Naive thymus-derived CD8-positive, alpha-beta T cell (primary cell): ENCODE measurements at regions not wholly inside any gene's neighbourhood (a gene's known extent, or its start where the extent isn't known, plus 50 kb on each side); places are given as distances from the start of the nearest gene placed in this dataset.
"Not testable (repeated sequence)": the region's sequence is repeated elsewhere in the genome, so short reads cannot be mapped to it uniquely, and the experiment has no call there.

Experiments
- ATAC-seq, 2 donors: fragments of 150-1000 bp; cut with Tn5 transposase in 1 of 2; sonication (Bioruptor Pico), chemical (Tn5 transposase) in 1 of 2; 1 replicate in 1 of 2; 2 replicates in 1 of 2; pipeline ENCODE4 v1.10.0; 2021; ENCODE audit warnings: mild to moderate bottlenecking in 2 of 2, moderate library complexity in 2 of 2
- POLR2A ChIA-PET: fragments of 350-600 bp; sonication (Branson Sonifier 250); formaldehyde crosslinking; loops from one replicate; lab custom pipeline; 2021; ENCODE audit warnings: antibody characterized with exemption; lab: Charles Lee
- DNase-seq, 10 donors: peaks; one replicate each; pipeline versions ENCODE4 v3.0.0 to v3.0.0-alpha.2; 2020 to 2022
- H3K27ac Mint-ChIP-seq, 10 donors: one replicate each; pipeline ENCODE4 v1.8.0; 2020 to 2022; ENCODE audit warnings: mild to moderate bottlenecking in 10 of 10, mixed read lengths in 10 of 10, moderate library complexity in 4 of 10, inconsistent platforms in 1 of 10
- H3K27me3 Mint-ChIP-seq, 5 donors: one replicate each; pipeline ENCODE4 v1.8.0; 2021 to 2022; ENCODE audit warnings: mixed read lengths in 5 of 5
- H3K36me3 Mint-ChIP-seq, 3 donors: one replicate each; pipeline ENCODE4 v1.8.0; 2020 to 2022; ENCODE audit warnings: mixed read lengths in 3 of 3, mild to moderate bottlenecking in 2 of 3, inconsistent platforms in 1 of 3
- H3K4me1 Mint-ChIP-seq, 4 donors: one replicate each; pipeline ENCODE4 v1.8.0; 2021 to 2022; ENCODE audit warnings: mixed read lengths in 4 of 4
- H3K4me3 Mint-ChIP-seq, 10 donors: one replicate each; pipeline ENCODE4 v1.8.0; 2020 to 2022; ENCODE audit warnings: mild to moderate bottlenecking in 10 of 10, mixed read lengths in 10 of 10, moderate library complexity in 6 of 10, inconsistent platforms in 1 of 10
- H3K9me3 Mint-ChIP-seq, 9 donors: one replicate each; pipeline ENCODE4 v1.8.0; 2020 to 2022; ENCODE audit warnings: mixed read lengths in 9 of 9, mild to moderate bottlenecking in 3 of 9, inconsistent platforms in 1 of 9, moderate library complexity in 1 of 9

DNA sequence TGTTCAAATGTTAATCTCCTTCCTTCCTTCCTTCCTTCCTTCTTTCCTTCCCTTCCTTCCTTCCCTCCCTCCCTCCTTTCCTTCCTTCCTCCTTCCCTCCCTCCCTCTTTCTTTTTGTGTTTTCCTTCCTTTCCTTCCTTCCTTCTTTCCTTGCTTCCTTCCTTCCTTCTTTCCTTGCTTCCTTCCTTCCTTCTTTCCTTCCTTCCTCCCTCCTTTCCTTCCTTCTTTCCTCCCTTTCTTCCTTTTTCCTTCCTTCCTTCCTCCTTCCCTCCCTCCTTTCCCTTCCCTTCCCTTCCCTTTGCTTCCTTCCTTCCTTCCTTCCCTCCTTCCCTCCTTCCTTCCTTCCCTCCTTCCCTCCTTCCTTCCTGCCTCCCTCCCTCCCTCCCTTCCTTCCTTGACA lies 136.3 kb downstream of the SLC25A46 start:
- DNase-seq, H3K27me3 Mint-ChIP-seq, POLR2A ChIA-PET, H3K4me1 Mint-ChIP-seq, H3K27ac Mint-ChIP-seq, ATAC-seq, H3K36me3 Mint-ChIP-seq, H3K4me3 Mint-ChIP-seq, H3K9me3 Mint-ChIP-seq: not testable (repeated sequence)

DNA sequence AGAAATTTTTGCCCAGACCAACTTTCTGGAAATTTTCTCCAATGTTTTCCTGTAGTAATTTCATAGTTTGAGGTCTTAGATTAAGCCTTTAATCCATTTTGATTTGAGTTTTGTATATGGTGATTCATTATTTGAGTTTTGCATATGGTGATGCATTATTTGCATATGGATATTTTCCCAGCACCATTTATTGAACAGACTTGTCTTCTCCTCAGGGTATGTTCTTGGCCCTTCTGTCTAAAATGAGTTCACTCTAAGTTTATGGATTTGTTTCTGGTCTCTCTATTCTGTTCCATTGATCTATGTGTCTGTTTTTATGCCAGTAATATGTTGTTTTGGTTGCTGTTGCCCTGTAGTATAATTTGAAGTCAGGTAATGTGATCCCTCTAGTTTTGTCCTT lies 139.3 kb downstream of the SLC25A46 start:
- ATAC-seq (no peak), DNase-seq (no peak)
- Mint-ChIP-seq H3K27me3 (peaks cover 0 to 5% (median 0%) of the 10 kb centered on the region in 5 donors), H3K27ac (no peak overlapping the region), H3K4me1 (no peaks in the 10 kb centered on the region), H3K9me3 (peaks cover 0 to 3% (median 0%) of the 10 kb centered on the region in 9 donors), H3K36me3 (no peaks in the 10 kb centered on the region), H3K4me3 (no peak overlapping the region)
- POLR2A ChIA-PET, result no interaction called here

DNA sequence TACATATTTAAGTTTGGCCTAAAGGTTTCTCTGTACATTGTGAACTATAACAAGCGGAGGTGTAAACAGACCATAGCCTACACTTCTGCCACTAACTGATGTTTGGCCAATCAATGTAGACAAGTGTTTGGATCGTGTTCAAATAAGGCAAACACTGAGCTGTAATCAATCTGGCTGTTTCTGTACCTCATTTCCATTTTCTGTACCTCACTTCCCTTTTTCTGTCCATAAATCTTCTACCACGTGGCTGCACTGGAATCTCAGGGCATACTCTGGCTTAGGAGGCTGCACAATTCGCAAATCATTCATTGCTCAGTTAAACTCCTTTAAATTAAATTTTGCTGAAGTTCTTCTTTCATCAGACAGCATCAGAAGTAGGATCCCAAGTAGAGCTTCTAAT lies 140.9 kb downstream of the SLC25A46 start:
- POLR2A ChIA-PET, result no interaction called here
- peaks cover 0 to 3% (median 0%) of the 10 kb centered on the region in 9 donors for H3K9me3 Mint-ChIP-seq
- H3K27me3 Mint-ChIP-seq, result peaks cover 0 to 5% (median 0%) of the 10 kb centered on the region in 5 donors
- no peak overlapping the region for H3K4me3 Mint-ChIP-seq
- H3K36me3 Mint-ChIP-seq, result no peaks in the 10 kb centered on the region
- H3K27ac Mint-ChIP-seq, result no peak overlapping the region
- DNase-seq (no peak), ATAC-seq (no peak)
- H3K4me1 Mint-ChIP-seq, result no peaks in the 10 kb centered on the region

DNA sequence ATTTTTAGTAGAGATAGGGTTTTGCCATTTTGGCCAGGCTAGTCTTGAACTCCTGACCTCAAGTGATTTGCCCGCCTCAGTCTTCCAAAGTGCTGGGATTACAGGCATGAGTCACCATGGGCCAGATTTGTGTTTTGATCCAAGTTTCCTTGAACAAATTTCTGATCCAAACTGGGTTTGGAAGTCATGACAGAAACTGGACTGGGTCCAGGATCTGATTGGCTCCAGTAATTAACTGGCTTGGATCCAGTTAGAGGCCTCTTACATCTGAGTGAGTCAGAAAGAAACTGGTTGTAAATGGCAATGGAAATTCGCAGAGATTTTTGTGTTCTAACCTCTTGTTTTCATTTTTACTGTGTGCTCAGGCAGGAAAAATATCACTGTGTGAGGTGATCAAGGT lies 141.6 kb downstream of the SLC25A46 start:
- Mint-ChIP-seq H3K4me3 (no peak overlapping the region), H3K27me3 (peaks cover 0 to 5% (median 0%) of the 10 kb centered on the region in 5 donors), H3K36me3 (no peaks in the 10 kb centered on the region), H3K4me1 (no peaks in the 10 kb centered on the region), H3K9me3 (peaks cover 0 to 3% (median 0%) of the 10 kb centered on the region in 9 donors), H3K27ac (no peak overlapping the region)
- DNase-seq, result no peak
- POLR2A ChIA-PET, result no interaction called here
- ATAC-seq, result no peak

DNA sequence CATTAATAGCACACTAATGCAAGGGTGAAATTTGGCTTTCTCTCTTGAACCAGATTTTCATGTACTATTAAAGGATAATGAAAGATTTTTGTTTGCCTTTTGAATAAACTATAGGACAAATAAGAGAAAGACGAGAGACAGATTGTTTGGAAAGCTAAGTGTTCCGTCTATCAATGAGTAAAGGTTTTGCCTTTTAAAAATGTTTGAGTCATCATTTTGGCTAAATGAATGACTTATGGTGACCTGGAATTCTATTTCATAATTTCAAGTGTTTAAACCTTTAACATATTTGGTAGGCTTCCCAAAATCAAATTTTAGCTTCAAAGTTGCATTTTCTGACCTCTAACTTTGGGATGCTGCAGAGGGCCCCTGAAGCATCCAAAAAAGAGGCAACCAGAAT lies 145.2 kb downstream of the SLC25A46 start:
- DNase-seq (no peak), ATAC-seq (no peak)
- H3K4me3 Mint-ChIP-seq, result no peak overlapping the region
- no peaks in the 10 kb centered on the region for H3K4me1 Mint-ChIP-seq
- no peaks in the 10 kb centered on the region for H3K36me3 Mint-ChIP-seq
- no peak overlapping the region for H3K27ac Mint-ChIP-seq
- peaks cover 0 to 3% (median 0%) of the 10 kb centered on the region in 5 donors for H3K27me3 Mint-ChIP-seq
- H3K9me3 Mint-ChIP-seq, result peaks cover 4 to 17% (median 10%) of the 10 kb centered on the region in 9 donors
- POLR2A ChIA-PET, result no interaction called here

DNA sequence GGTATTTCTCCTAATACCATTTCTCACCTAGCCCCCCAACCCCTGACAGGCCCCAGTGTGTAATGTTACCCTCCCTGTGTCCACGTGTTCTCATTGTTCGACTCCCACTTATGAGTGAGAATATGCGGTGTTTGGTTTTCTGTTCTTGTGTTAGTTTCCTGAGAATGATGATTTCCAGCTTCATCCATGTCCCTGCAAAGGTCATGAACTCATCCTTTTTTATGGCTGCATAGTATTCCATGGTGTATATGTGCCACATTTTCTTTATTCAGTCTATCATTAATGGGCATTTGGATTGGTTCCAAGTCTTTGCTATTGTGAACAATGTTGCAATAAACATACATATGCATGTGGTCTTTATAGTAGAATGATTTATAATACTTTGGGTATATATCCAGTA lies 148.4 kb downstream of the SLC25A46 start:
- H3K27ac Mint-ChIP-seq, H3K4me3 Mint-ChIP-seq, H3K4me1 Mint-ChIP-seq, POLR2A ChIA-PET, ATAC-seq, H3K36me3 Mint-ChIP-seq, H3K27me3 Mint-ChIP-seq, DNase-seq: not testable (repeated sequence)
- H3K9me3 Mint-ChIP-seq, result peaks cover 7 to 49% (median 22%) of the 10 kb centered on the region in 9 donors

DNA sequence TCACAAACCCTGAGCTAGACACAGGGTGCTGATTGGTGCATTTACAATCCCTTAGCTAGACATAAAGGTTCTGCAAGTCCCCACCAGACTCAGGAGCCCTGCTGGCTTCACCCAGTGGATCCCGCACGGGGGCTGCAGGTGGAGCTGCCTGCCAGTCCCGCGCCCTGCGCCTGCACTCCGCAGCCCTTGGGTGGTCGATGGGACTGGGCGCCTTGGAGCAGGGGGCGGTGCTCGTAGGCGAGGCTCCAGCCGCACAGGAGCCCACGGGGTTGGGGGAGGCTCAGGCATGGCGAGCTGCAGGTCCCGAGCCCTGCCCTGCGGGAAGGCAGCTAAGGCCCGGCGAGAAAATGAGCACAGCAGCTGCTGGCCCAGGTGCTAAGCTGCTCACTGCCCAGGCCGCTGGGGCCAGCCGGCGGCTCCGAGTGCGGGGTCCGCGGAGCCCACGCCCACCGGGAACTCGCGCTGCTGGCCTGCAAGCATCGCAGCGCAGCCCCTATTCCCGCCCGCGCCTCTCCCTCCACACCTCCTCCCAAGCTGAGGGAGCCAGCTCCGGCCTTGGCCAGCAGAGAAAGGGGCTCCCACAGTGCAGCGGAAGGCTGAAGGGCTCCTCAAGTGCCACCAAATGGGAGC lies 155.2 kb downstream of the SLC25A46 start:
- POLR2A ChIA-PET, H3K4me3 Mint-ChIP-seq, ATAC-seq, H3K4me1 Mint-ChIP-seq, DNase-seq, H3K27ac Mint-ChIP-seq, H3K36me3 Mint-ChIP-seq: not testable (repeated sequence)
- peaks cover 3 to 40% (median 15%) of the 10 kb centered on the region in 9 donors for H3K9me3 Mint-ChIP-seq
- peaks cover 5 to 17% (median 10%) of the 10 kb centered on the region in 5 donors for H3K27me3 Mint-ChIP-seq

DNA sequence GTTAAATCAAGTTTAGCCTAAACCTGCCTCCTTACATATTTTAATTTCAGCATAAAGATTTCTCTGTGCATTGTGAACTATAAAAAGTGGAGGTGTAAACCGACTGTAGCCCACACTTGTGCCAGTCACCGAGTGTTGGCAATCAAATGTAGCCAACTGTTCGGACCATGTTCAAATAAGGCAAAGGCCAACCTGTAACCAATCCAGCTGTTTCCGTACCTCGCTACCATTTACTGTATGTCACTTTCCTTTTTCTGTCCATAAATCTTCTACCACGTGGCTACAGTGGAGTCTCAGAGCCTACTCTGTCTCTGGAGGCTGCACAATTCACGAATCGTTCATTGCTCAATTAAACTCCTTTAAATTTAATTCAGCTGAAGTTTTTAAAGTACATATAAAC lies 156.0 kb downstream of the SLC25A46 start:
- Mint-ChIP-seq H3K4me3 (no peak overlapping the region), H3K4me1 (no peaks in the 10 kb centered on the region), H3K9me3 (peaks cover 3 to 31% (median 12%) of the 10 kb centered on the region in 9 donors), H3K27me3 (peaks cover 5 to 17% (median 10%) of the 10 kb centered on the region in 5 donors), H3K36me3 (peaks cover 0 to 6% (median 0%) of the 10 kb centered on the region in 3 donors), H3K27ac (no peak overlapping the region)
- ATAC-seq, result no peak
- DNase-seq, result no peak
- POLR2A ChIA-PET, result no interaction called here

DNA sequence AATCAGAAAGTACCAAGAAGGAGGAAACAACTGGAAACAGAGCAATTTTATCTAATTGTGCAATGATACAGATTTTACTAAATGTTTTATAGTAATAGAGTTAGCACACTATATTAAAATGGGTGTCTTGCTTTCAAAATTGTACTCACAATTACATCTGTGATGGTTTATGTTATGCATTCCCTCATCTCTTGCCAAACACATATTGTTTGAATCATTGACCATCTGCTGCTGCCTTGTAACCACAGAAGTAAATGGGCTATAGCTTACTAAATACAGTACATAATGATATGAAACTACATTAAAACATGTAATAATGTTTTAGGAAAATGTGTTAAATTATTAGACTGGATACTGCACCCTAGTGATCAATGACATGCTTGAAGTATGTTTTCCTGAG lies 158.1 kb downstream of the SLC25A46 start:
- Mint-ChIP-seq H3K27ac (no peak overlapping the region), H3K4me3 (no peak overlapping the region), H3K4me1 (no peaks in the 10 kb centered on the region), H3K9me3 (peaks cover 0 to 10% (median 0%) of the 10 kb centered on the region in 9 donors), H3K27me3 (peaks cover 3 to 17% (median 8%) of the 10 kb centered on the region in 5 donors), H3K36me3 (no peaks in the 10 kb centered on the region)
- no peak for ATAC-seq
- no peak for DNase-seq
- POLR2A ChIA-PET, result no interaction called here

DNA sequence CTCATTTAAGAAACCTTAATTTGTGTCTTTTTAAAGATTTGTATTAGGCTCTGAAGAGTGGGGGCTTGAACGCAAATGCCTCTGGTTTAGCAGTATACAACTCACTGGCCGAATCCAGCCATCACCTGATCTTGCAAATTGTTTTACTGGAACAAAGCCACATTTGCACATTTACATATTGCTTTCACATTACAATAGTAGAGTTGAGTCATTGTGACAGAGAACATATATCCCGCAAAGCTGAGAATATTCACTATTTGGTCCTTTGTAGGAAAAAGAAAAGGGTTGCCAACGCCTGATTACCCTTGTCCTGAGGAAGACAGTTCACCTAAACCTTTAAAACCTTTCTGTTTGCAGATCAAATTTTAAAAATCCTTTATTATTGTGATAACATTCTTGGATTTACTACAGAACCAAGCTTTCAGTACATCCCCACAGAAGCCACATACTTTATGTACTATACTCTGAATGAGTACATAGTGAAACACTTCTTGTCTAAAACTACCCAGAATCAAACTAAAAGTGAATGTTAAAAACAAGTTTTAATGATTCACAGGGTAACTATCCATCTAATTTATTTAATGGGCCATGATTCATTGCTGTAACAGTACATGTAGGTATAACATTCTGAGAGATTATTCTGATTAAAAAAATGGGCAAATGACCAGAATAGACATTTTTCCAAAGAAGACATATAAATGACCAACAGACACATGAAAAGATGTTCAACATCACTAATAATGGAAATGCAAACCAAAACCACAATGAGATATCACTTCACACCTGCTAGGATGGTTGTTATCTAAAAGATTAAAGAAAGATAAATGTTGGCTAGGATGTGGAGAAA lies 161.0 kb downstream of the SLC25A46 start:
- H3K4me1 Mint-ChIP-seq, result no peaks in the 10 kb centered on the region
- H3K36me3 Mint-ChIP-seq, result no peaks in the 10 kb centered on the region
- DNase-seq (no peak), ATAC-seq (no peak)
- no peak overlapping the region for H3K4me3 Mint-ChIP-seq
- POLR2A ChIA-PET, result no interaction called here
- H3K9me3 Mint-ChIP-seq, result no peaks in the 10 kb centered on the region
- H3K27ac Mint-ChIP-seq, result no peak overlapping the region
- H3K27me3 Mint-ChIP-seq, result peaks cover 3 to 16% (median 5%) of the 10 kb centered on the region in 5 donors

DNA sequence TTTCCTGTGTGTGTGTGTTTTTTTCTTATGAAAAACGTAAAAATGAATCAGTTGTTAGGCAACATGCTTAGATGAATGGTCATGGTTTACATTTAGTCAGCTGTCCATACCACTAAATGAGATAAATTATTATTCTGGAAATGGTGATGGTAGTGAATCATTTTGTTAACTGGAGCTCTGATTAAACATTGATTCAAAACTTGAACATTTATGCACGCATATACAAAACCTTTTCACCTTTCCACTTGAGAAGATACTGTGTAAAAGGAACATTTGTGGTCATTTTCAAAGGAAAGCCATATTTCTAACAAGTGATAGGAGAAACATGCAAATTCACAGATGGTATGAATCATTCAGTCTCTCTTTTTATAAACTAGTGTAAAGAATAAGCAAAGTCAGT lies 162.0 kb downstream of the SLC25A46 start:
- POLR2A ChIA-PET, result no interaction called here
- no peak for ATAC-seq
- DNase-seq, result no peak
- Mint-ChIP-seq H3K4me1 (no peaks in the 10 kb centered on the region), H3K27ac (no peak overlapping the region), H3K36me3 (no peaks in the 10 kb centered on the region), H3K4me3 (no peak overlapping the region), H3K9me3 (peaks cover 0 to 3% (median 0%) of the 10 kb centered on the region in 9 donors), H3K27me3 (peaks cover 4 to 20% (median 7%) of the 10 kb centered on the region in 5 donors)

DNA sequence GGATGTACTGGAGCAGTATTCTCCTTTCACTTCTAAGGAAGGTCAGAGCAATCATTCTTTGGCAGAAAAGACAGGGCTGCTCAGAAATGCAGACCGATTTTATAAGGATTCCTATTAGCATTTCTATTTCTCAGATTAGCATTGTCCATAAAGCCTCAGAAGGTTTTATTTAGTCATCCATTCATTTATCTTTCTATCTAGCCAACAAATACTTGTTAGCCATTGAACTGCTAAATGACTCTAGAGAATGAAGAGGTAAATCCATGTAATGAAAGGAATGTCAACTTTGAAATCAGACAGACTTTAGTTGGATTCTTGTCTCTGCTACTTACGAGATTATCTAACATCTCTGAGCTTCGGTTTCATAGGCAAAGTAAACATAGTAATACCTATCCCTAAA lies 165.2 kb downstream of the SLC25A46 start:
- H3K9me3 Mint-ChIP-seq, result peaks cover 0 to 10% (median 0%) of the 10 kb centered on the region in 9 donors
- H3K36me3 Mint-ChIP-seq, result no peaks in the 10 kb centered on the region
- ATAC-seq (no peak), DNase-seq (no peak)
- H3K4me1 Mint-ChIP-seq, result no peaks in the 10 kb centered on the region
- no peak overlapping the region for H3K27ac Mint-ChIP-seq
- H3K4me3 Mint-ChIP-seq, result no peak overlapping the region
- POLR2A ChIA-PET, result no interaction called here
- peaks cover 0 to 24% (median 5%) of the 10 kb centered on the region in 5 donors for H3K27me3 Mint-ChIP-seq

DNA sequence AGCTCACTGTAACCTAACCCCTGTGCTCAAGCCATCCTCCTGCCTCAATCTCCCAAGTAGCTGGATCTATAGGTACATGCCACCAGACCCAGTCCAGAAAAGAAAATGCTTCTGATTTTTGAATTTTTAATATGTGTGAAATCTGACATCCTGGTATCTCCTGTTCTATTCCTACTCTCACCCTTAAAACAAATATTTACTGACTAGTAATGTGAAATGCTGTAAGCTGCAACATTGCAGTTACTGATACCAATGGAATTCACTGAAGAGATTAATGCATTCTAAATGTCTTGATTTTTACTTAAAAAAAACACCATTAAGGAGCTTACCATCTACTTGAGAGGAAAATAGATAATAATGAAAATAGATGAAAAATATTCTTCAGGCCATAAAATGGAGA lies 162.7 kb upstream of the TSLP start:
- Mint-ChIP-seq H3K4me1 (no peaks in the 10 kb centered on the region), H3K36me3 (no peaks in the 10 kb centered on the region), H3K4me3 (no peak overlapping the region), H3K27ac (no peak overlapping the region), H3K27me3 (peaks cover 0 to 23% (median 5%) of the 10 kb centered on the region in 5 donors), H3K9me3 (peaks cover 0 to 10% (median 0%) of the 10 kb centered on the region in 9 donors)
- ATAC-seq, result no peak
- POLR2A ChIA-PET, result no interaction called here
- no peak for DNase-seq
